ENCODE measurements at regions not wholly inside any gene's neighbourhood (a gene's known extent, or its start where the extent isn't known, plus 50 kb on each side); places are given as distances from the start of the nearest gene placed in this dataset.
"Not testable (repeated sequence)": the region's sequence is repeated elsewhere in the genome, so short reads cannot be mapped to it uniquely, and the experiment has no call there.

DNA sequence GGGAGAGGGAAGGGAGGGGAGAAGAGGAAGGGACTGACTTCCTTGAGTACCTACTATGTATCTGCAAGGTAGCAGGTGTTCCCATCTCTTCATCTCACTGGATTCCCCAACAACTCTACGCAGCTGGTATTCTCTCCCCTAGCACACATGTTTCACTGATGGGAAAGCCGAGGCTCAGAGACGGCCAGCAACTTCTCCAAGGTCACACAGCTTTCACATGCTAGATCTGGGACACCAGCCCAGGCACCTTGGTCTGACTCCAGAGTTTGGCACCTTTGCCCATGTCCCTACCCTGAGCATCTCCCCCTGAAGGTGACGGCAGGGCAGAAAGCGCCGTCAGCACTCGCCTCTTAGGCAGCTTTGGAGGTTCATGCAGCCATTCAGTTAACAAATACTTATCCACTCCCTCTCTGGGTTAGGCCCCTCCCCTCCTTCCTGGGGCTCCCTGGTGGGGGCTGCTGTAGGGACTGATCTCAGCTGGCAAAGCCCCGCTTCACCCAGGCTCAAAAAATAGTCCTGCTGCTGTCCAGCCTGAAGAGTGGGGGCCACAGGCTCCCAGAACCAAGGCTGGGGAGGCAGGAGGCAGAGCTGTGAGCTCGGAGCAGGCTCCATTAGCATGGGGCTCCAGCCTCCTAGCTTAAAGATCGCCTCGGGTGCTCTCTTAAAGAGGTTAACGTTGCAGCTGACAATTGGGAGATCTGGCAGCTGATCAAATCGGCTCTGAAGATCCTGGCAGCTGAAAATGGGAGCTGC is 79.4 kb downstream of the IGLL1 start:
- Histone ChIP-seq H2AFZ (ENCODE audit: low read length, unreplicated experiment) (no peak overlapping the region), H3K4me3 (ENCODE audit: low read depth, low read length) (no peak overlapping the region), H3K27ac (ENCODE audit: low read depth, low read length) (no peak overlapping the region), H3K79me2 (ENCODE audit: control insufficient read depth, insufficient read depth, low read length, unreplicated experiment) (no peaks in the 10 kb centered on the region), H3K36me3 (ENCODE audit: insufficient read depth, low read length) (no peaks in the 10 kb centered on the region), H3K4me1 (ENCODE audit: control insufficient read depth, insufficient read depth, low read length, unreplicated experiment) (no peaks in the 10 kb centered on the region), H3K27me3 (ENCODE audit: insufficient read depth, low read length) (no peaks in the 10 kb centered on the region)

GRCh38 chr22:23499845-23500500 is 80.1 kb downstream of the IGLL1 start:
- Histone ChIP-seq H3K27me3 (ENCODE audit: insufficient read depth, low read length) (no peaks in the 10 kb centered on the region), H3K79me2 (ENCODE audit: control insufficient read depth, insufficient read depth, low read length, unreplicated experiment) (no peaks in the 10 kb centered on the region), H3K4me3 (ENCODE audit: low read depth, low read length) (no peak overlapping the region), H3K27ac (ENCODE audit: low read depth, low read length) (no peak overlapping the region), H2AFZ (ENCODE audit: low read length, unreplicated experiment) (no peak overlapping the region), H3K36me3 (ENCODE audit: insufficient read depth, low read length) (no peaks in the 10 kb centered on the region), H3K4me1 (ENCODE audit: control insufficient read depth, insufficient read depth, low read length, unreplicated experiment) (no peaks in the 10 kb centered on the region)

- Histone ChIP-seq H2AFZ (ENCODE audit: low read length, unreplicated experiment) (no peak overlapping the region), H3K4me3 (ENCODE audit: low read depth, low read length) (no peak overlapping the region), H3K27ac (ENCODE audit: low read depth, low read length) (no peak overlapping the region), H3K36me3 (ENCODE audit: insufficient read depth, low read length) (no peaks in the 10 kb centered on the region), H3K79me2 (ENCODE audit: control insufficient read depth, insufficient read depth, low read length, unreplicated experiment) (no peaks in the 10 kb centered on the region), H3K4me1 (ENCODE audit: control insufficient read depth, insufficient read depth, low read length, unreplicated experiment) (no peaks in the 10 kb centered on the region), H3K27me3 (ENCODE audit: insufficient read depth, low read length) (no peaks in the 10 kb centered on the region)
Measured at GRCh38 chr22:23498811-23499798, 81.0 kb downstream of the IGLL1 start.

DNA sequence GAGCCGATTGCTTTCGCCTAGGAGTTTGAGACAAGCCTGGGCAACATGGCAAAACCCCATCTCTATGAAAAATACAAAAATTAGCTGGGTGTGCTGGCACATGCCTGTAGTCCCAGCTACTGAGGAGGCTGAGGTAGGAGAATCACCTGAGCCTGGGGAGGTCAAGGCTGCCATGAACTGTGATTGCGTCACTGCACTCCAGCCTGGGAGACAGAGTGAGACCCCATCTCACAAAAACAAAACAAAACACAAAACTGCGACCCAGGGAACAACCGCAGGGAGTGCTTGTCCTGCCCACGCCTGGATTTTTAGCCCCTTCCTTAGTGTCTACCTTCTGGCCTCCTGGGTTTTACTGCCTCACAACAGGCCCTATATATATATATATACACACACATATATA is 82.2 kb downstream of the IGLL1 start:
- not testable (repeated sequence) for H3K4me3 ChIP-seq (ENCODE audit: low read depth, low read length); H3K79me2 ChIP-seq (ENCODE audit: control insufficient read depth, insufficient read depth, low read length, unreplicated experiment); H2AFZ ChIP-seq (ENCODE audit: low read length, unreplicated experiment); H3K27ac ChIP-seq (ENCODE audit: low read depth, low read length); H3K36me3 ChIP-seq (ENCODE audit: insufficient read depth, low read length); H3K4me1 ChIP-seq (ENCODE audit: control insufficient read depth, insufficient read depth, low read length, unreplicated experiment); H3K27me3 ChIP-seq (ENCODE audit: insufficient read depth, low read length)

- H2AFZ ChIP-seq (ENCODE audit: low read length, unreplicated experiment), result no peak overlapping the region
- no peaks in the 10 kb centered on the region for H3K79me2 ChIP-seq (ENCODE audit: control insufficient read depth, insufficient read depth, low read length, unreplicated experiment)
- no peak overlapping the region for H3K4me3 ChIP-seq (ENCODE audit: low read depth, low read length)
- no peaks in the 10 kb centered on the region for H3K4me1 ChIP-seq (ENCODE audit: control insufficient read depth, insufficient read depth, low read length, unreplicated experiment)
- no peaks in the 10 kb centered on the region for H3K27me3 ChIP-seq (ENCODE audit: insufficient read depth, low read length)
- H3K36me3 ChIP-seq (ENCODE audit: insufficient read depth, low read length), result no peaks in the 10 kb centered on the region
- H3K27ac ChIP-seq (ENCODE audit: low read depth, low read length), result no peak overlapping the region
Measured at GRCh38 chr22:23497016-23497885, 82.8 kb downstream of the IGLL1 start.

DNA sequence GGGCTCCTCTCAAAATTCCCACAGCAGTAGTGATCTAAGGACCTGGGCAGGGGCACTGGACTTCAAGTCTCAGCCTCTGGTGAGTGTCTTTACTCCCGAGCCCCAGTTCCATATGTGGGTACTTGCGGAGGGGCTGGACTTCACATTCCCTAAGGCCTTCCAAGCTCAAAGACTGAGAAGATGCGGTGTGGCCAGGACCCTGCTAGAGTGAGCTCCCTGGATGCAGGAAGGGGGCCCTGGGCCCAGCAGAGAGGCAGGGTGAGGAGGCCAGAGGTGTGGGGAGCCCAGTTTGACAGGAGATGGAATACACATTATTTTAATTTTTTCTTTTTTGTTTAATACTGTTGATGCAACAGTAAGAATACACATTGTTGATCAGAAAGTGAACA is 83.7 kb downstream of the IGLL1 start:
- no peak overlapping the region for H3K27ac ChIP-seq (ENCODE audit: low read depth, low read length)
- H2AFZ ChIP-seq (ENCODE audit: low read length, unreplicated experiment), result no peak overlapping the region
- no peaks in the 10 kb centered on the region for H3K27me3 ChIP-seq (ENCODE audit: insufficient read depth, low read length)
- no peak overlapping the region for H3K4me3 ChIP-seq (ENCODE audit: low read depth, low read length)
- no peaks in the 10 kb centered on the region for H3K79me2 ChIP-seq (ENCODE audit: control insufficient read depth, insufficient read depth, low read length, unreplicated experiment)
- H3K36me3 ChIP-seq (ENCODE audit: insufficient read depth, low read length), result no peaks in the 10 kb centered on the region
- H3K4me1 ChIP-seq (ENCODE audit: control insufficient read depth, insufficient read depth, low read length, unreplicated experiment), result no peaks in the 10 kb centered on the region

- Histone ChIP-seq H3K79me2 (ENCODE audit: control insufficient read depth, insufficient read depth, low read length, unreplicated experiment) (no peaks in the 10 kb centered on the region), H3K27me3 (ENCODE audit: insufficient read depth, low read length) (no peaks in the 10 kb centered on the region), H3K4me1 (ENCODE audit: control insufficient read depth, insufficient read depth, low read length, unreplicated experiment) (no peaks in the 10 kb centered on the region), H3K27ac (ENCODE audit: low read depth, low read length) (no peak overlapping the region), H3K36me3 (ENCODE audit: insufficient read depth, low read length) (no peaks in the 10 kb centered on the region), H3K4me3 (ENCODE audit: low read depth, low read length) (no peak overlapping the region), H2AFZ (ENCODE audit: low read length, unreplicated experiment) (no peak overlapping the region)
Measured at GRCh38 chr22:23495614-23496444, 84.3 kb downstream of the IGLL1 start.

DNA sequence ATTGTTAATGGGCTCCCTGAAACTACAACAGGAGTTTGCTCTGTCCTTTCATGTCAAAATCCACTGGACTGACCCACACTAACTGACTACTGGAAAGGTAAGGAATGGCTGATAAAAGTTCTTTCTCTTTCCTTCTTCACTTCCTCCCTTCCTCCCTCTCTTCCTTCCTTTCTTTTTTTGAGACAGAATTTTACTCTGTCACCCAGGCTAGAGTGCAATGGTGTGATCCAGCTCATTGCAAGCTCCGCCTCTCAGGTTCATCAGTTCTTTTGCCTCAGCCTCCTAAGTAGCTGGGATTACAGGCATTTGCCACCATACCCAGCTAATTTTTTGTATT is 85.2 kb downstream of the IGLL1 start:
- no peak overlapping the region for H2AFZ ChIP-seq (ENCODE audit: low read length, unreplicated experiment)
- no peak overlapping the region for H3K4me3 ChIP-seq (ENCODE audit: low read depth, low read length)
- no peaks in the 10 kb centered on the region for H3K79me2 ChIP-seq (ENCODE audit: control insufficient read depth, insufficient read depth, low read length, unreplicated experiment)
- H3K36me3 ChIP-seq (ENCODE audit: insufficient read depth, low read length), result no peaks in the 10 kb centered on the region
- H3K27ac ChIP-seq (ENCODE audit: low read depth, low read length), result no peak overlapping the region
- no peaks in the 10 kb centered on the region for H3K4me1 ChIP-seq (ENCODE audit: control insufficient read depth, insufficient read depth, low read length, unreplicated experiment)
- H3K27me3 ChIP-seq (ENCODE audit: insufficient read depth, low read length), result no peaks in the 10 kb centered on the region

- no peaks in the 10 kb centered on the region for H3K36me3 ChIP-seq (ENCODE audit: insufficient read depth, low read length)
- no peaks in the 10 kb centered on the region for H3K79me2 ChIP-seq (ENCODE audit: control insufficient read depth, insufficient read depth, low read length, unreplicated experiment)
- H2AFZ ChIP-seq (ENCODE audit: low read length, unreplicated experiment), result no peak overlapping the region
- H3K27me3 ChIP-seq (ENCODE audit: insufficient read depth, low read length), result peaks cover 35% of the 10 kb centered on the region
- no peak overlapping the region for H3K27ac ChIP-seq (ENCODE audit: low read depth, low read length)
- no peaks in the 10 kb centered on the region for H3K4me1 ChIP-seq (ENCODE audit: control insufficient read depth, insufficient read depth, low read length, unreplicated experiment)
- no peak overlapping the region for H3K4me3 ChIP-seq (ENCODE audit: low read depth, low read length)
Measured at GRCh38 chr22:23485490-23485889, 94.6 kb downstream of the IGLL1 start.
